Endothelial cell of hepatic sinusoid (primary cell): ENCODE measurements at regions not wholly inside any gene's neighbourhood (a gene's known extent, or its start where the extent isn't known, plus 50 kb on each side); places are given as distances from the start of the nearest gene placed in this dataset.

Experiments
- in situ Hi-C: cut with HindIII; loops from 2 replicates; pipeline ENCODE4 v1.10.0; 2017; ENCODE audit warnings: low sequenced_read_pairs

DNA sequence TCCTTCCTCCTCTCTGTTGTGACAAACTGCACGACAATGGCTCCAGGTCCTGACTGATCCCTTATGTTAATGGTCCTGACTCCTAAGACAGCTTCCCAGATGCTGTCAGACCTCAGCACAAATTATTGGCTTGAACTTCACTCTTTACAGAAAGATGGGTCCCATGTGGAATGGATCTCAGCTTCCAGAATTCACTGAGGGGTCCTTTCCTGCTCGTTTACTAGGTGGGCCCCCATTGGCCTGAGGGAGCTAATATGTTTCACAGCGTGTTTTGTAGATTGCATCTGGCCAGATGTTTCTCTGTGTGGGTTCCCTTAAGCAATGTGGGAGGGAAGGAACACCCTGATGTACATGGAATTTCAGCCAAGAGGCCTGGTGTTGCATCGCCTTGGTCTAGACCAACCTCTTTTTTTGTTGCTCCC, 826.6 kb downstream of the MAFB start:
- in situ Hi-C loops = loop anchor here (5.0 kb wide), 1 partner anchor 55 kb away; no protein-coding TSS in a partner anchor

DNA sequence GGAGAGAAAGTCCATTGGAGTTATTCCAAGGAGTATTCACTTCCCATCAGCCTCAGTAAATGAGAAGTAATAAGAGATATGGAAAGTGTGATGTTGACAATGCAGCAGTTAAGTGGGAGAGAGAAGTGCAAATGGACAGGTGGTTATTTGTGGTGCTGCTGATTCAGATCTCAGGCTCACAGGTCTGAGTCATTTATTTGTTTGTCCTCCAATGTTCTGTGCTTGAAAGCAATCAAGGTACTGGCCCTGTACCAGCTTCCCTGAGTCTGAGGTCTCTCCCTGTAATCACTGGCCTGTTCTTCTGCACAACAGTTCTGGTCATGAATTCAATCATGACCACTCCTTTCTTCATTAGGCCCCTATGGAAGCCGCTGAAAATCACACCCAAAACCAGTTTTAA, 827.7 kb downstream of the MAFB start:
- in situ Hi-C loops = loop anchor here (5.0 kb wide), 1 partner anchor 54 kb away; no protein-coding TSS in a partner anchor

GRCh38 chr20:39857835-39858234, 831.2 kb downstream of the MAFB start:
- in situ Hi-C loops = no loop called here

- in situ Hi-C loops = no loop called here
Measured at GRCh38 chr20:39857187-39857586, 831.8 kb downstream of the MAFB start.

- in situ Hi-C loops = no loop called here
Measured at GRCh38 chr20:39855799-39856198, 833.2 kb downstream of the MAFB start.

- in situ Hi-C loops = no loop called here
Measured at GRCh38 chr20:39855056-39855455, 834.0 kb downstream of the MAFB start.

DNA sequence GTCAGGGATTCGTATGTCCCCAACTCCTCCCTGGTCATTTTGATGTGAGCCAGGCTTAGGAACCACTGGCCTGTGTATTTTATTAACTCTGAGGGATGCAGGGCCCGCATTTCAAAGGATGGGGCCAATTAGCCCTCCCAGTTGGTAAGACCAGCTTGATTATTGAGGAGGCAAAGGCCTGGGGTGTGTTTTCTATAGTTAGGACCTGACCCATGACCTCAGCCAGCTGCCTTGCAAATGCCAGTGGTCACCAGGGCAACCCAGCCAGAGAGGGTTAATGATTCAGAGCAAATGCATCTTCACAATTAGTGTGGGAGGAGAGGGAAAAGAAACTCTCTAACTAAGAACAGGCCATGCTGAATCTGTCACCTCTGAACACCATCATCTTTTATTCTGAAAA, 835.4 kb downstream of the MAFB start:
- in situ Hi-C loops = no loop called here

GRCh38 chr20:39853050-39853449, 836.0 kb downstream of the MAFB start:
- in situ Hi-C loops = no loop called here

DNA sequence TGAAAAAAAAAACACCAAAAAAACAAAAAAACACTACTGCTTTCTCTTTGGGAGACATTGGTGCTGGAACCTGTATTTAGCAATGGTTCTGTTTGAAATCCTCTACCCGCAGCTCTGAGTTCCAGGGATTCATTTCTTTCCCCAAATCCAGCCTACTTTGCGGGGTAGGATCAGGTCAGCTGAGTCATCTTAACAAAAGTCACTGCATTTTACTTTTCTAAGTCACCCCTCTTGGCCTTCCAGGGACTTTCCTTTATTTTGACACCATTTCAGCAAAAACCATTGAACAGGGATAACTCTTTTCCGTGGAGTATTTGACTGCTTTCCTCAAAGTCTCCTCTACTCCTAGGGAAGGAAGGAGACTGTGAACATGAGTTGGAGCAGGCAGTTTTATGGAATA, 837.6 kb downstream of the MAFB start:
- in situ Hi-C loops = no loop called here

GRCh38 chr20:39850821-39851330, 838.2 kb downstream of the MAFB start:
- in situ Hi-C loops = no loop called here

- in situ Hi-C loops = no loop called here
Measured at GRCh38 chr20:39850246-39850645, 838.8 kb downstream of the MAFB start.

- in situ Hi-C loops = no loop called here
Measured at GRCh38 chr20:39849664-39850063, 839.4 kb downstream of the MAFB start.

DNA sequence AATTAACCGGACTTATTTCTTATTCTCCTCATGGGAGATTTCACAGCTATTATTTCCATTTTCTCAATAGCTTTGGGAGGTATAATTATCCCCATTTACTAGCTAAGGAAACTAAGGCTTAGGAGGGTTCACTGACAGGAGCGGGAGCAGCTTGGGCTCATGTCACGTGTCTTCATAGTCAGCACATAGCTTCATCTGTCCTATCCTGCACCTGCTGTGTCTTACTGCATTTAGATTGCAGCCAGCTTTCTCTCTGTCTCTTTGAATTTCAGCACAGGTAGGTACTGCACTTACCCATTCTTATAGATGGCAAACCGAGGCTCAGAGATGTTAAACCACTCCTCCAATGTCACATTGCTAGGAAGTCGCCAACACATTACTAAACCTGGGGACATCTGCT, 839.9 kb downstream of the MAFB start:
- in situ Hi-C loops = no loop called here

- in situ Hi-C loops = no loop called here
Measured at GRCh38 chr20:39839399-39840119, 849.5 kb downstream of the MAFB start.

DNA sequence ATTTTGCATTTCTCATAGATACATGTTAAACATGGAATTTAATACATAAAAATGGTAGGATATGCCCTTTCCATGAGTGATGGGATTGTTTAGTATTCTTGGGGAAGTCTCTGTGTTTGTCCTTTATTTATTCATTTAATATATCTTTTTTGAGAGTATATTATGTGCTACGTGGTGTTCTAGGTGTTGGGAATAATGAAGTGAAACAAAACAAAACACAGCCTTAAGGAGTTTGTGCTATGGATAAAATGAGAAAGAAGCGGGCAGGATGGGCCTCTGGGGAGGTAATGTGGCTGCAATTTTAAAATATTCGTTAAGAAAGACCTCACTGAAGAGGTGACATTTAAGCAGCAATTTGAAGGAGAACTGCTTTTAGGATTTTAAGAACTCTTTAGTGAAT, 851.5 kb downstream of the MAFB start:
- in situ Hi-C loops = no loop called here

- in situ Hi-C loops = no loop called here
Measured at GRCh38 chr20:39835130-39835842, 853.8 kb downstream of the MAFB start.

DNA sequence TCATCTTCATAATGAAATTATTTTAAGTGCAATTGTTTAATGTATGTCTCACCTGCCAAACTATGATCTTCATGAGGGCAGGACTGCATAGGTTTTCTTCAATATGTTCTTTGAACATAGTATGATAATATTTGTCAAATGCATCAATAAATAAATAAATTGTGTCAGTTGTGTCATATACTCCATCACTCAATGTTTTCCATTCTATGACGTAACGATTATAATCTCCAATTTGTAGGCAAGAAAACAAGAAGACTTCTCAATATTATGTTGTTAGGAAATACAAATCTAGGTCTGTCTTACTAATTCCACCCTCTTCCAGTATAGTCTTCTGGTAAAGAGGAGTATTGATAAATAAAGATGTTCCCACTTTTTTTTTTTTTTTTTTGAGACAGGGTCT, 858.1 kb downstream of the MAFB start:
- in situ Hi-C loops = no loop called here

GRCh38 chr20:39829661-39830060, 859.4 kb downstream of the MAFB start:
- in situ Hi-C loops = no loop called here

DNA sequence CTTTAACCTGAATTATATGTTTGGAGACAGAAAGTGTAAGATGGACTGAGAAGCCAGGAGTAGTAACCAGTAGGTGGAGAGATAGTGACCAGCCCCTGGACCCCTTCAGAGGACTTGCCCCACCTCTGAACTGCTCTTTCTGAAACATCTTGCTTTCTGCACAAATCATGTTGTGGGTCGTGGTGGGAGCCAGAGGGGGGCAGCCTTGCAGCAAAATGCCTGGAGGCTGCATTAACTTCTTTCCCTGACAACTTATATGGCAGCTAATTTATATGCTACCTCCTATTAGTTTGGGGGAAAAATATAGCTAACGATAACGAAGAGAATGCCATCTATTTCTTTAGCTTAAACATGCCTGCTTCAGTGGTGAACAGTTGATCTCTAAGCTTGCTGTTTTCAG, 859.8 kb downstream of the MAFB start:
- in situ Hi-C loops = no loop called here

- in situ Hi-C loops = no loop called here
Measured at GRCh38 chr20:39825950-39826349, 863.1 kb downstream of the MAFB start.

DNA sequence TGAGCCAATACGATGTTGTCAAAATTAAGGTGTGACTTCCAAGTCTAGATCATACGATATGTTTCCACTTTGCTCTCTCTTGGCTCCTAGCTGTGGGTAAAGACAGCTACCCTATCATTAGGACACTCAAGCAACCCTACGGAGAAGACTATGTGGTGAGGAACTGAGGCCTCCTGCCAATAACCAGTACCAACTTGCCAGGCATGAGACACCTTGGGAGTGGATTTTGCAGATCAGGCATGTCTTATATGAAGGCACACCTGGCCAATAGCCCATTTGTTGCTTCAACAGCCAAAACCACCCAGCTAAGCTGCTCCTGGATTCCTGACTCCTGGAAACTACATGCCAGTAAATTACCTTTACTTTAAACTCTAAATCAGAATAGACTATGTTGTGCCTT, 863.4 kb downstream of the DHX35 start:
- in situ Hi-C loops = no loop called here

DNA sequence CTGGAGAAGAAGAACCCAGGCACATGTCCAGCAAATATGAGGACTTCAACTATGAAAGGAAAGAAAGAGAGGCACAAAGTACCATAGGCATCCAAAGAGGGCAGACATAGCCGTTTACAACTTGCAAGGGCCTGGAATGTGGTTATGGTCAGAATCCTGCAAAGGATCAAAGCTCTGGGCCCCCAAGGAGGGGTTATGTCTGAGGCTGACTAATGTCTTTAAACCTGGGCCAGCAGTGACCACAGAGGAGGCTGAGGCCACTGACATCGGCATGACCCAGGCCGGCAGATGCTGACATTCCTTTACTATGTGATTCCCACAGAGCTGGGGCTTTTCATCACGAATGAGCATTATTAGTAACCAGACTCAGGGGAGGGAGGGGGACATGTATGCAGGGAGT, 861.1 kb downstream of the DHX35 start:
- in situ Hi-C loops = no loop called here
